Esophagus squamous epithelium (tissue), 5 donors: ENCODE measurements at regions not wholly inside any gene's neighbourhood (a gene's known extent, or its start where the extent isn't known, plus 50 kb on each side); places are given as distances from the start of the nearest gene placed in this dataset.
"Not testable (repeated sequence)": the region's sequence is repeated elsewhere in the genome, so short reads cannot be mapped to it uniquely, and the experiment has no call there.

ENCODE experiments used
- DNase-seq: peaks from one replicate; lab custom pipeline; 2025; lab: John Stamatoyannopoulos, UW
- H3K27ac ChIP-seq, 4 donors: fragments of 200-600 bp; sonication (generic); one replicate each; pipeline ENCODE4 v1.5.1; 2016 to 2019; ENCODE audit warnings: mild to moderate bottlenecking in 1 of 4
- H3K27me3 ChIP-seq, 4 donors: fragments of 200-600 bp; sonication (generic); 1 replicate in 3 of 4; 2 replicates in 1 of 4; pipeline versions ENCODE4 v1.5.1 to v1.6.0; 2017 to 2021; ENCODE audit warnings: antibody characterized with exemption in 1 of 4
- H3K36me3 ChIP-seq, 3 donors: fragments of 200-600 bp; sonication (generic); one replicate each; pipeline ENCODE4 v1.5.1; 2016 to 2019
- H3K4me1 ChIP-seq, 3 donors: fragments of 200-600 bp; sonication (generic); one replicate each; pipeline ENCODE4 v1.5.1; 2017 to 2019
- H3K4me3 ChIP-seq, 4 donors: fragments of 200-600 bp; sonication (generic); 1 replicate in 3 of 4; 2 replicates in 1 of 4; pipeline ENCODE4 v1.5.1; 2016 to 2019; ENCODE audit warnings: mild to moderate bottlenecking in 2 of 4, moderate library complexity in 1 of 4
- H3K9me3 ChIP-seq, 3 donors: fragments of 200-600 bp; sonication (generic); one replicate each; pipeline ENCODE4 v1.5.1; 2016 to 2019
- CTCF ChIP-seq, 6 experiments: fragments of 450-650 bp in 4 of 6; fragments of 200-600 bp in 2 of 6; sonication (generic) in 2 of 6; IDR thresholded peaks; one replicate each; pipeline ENCODE4 v1.5.1; 2016 to 2019; ENCODE audit warnings: antibody characterized with exemption in 6 of 6, mild to moderate bottlenecking in 4 of 6, moderate library complexity in 4 of 6
- POLR2A ChIP-seq, 4 donors: fragments of 450-650 bp; IDR thresholded peaks; one replicate each; pipeline ENCODE4 v1.6.1; 2017; ENCODE audit warnings: antibody characterized with exemption in 4 of 4, mild to moderate bottlenecking in 4 of 4, moderate library complexity in 3 of 4
- WGBS, 2 donors: methylation state at CpG; one replicate each; pipeline ENCODE4 v1.1.5; 2018; 5-methylcytosine and 5-hydroxymethylcytosine counted together
- intact Hi-C: fragments of 100-400 bp; cut with DNase I; formaldehyde crosslinking; loops from one replicate; pipeline ENCODE4 v1.15.0; 2022
- donor health status: DM: yes; HTN: yes; CAD: no.

- peaks cover 0 to 14% (median 6%) of the 10 kb centered on the region in 3 donors for H3K4me1 ChIP-seq
- TF ChIP-seq POLR2A (IDR thresholded peaks at IDR 0.05): no peak
- TF ChIP-seq CTCF (IDR thresholded peaks at IDR 0.05): no peak
- 79 to 84% methylated on average over 6 of the region's 6 CpGs for WGBS, 2 donors
- H3K27me3 ChIP-seq: no peaks in the 10 kb centered on the region
- no peak for DNase-seq
- no peaks in the 10 kb centered on the region for H3K9me3 ChIP-seq
- H3K4me3 ChIP-seq: no peak overlapping the region
- intact Hi-C loops: no loop called here
- no peaks in the 10 kb centered on the region for H3K36me3 ChIP-seq
- no peak overlapping the region for H3K27ac ChIP-seq
These were observed 106.2 kb upstream of the STMND1 start for GRCh38 chr6:16995511-16996250.

- TF ChIP-seq CTCF (IDR thresholded peaks at IDR 0.05): no peak
- no peak for TF ChIP-seq POLR2A (IDR thresholded peaks at IDR 0.05)
- no peak for DNase-seq
- Histone ChIP-seq H3K4me3 (no peak overlapping the region), H3K27ac (no peak overlapping the region), H3K27me3 (no peaks in the 10 kb centered on the region), H3K4me1 (no peaks in the 10 kb centered on the region), H3K9me3 (no peaks in the 10 kb centered on the region), H3K36me3 (no peaks in the 10 kb centered on the region)
- WGBS, 2 donors: 77 to 88% methylated on average over 6 of the region's 6 CpGs
- intact Hi-C loops: no loop called here
These were observed 108.5 kb upstream of the STMND1 start for GRCh38 chr6:16993396-16993795.

GRCh38 chr6:16991981-16992629 is 109.7 kb upstream of the STMND1 start:
- intact Hi-C loops: no loop called here
- 56 to 62% methylated on average over 3 of the region's 3 CpGs for WGBS, 2 donors
- TF ChIP-seq CTCF (IDR thresholded peaks at IDR 0.05) (no peak), POLR2A (IDR thresholded peaks at IDR 0.05) (no peak)

GRCh38 chr6:16989976-16990375 is 111.9 kb upstream of the STMND1 start:
- WGBS, 2 donors: 78 to 86% methylated on average over 3 of the region's 3 CpGs

More at GRCh38 chr6:16991981-16992629, 109.7 kb upstream of the STMND1 start:
- H3K27ac ChIP-seq: no peak overlapping the region
- H3K9me3 ChIP-seq: no peaks in the 10 kb centered on the region
- H3K4me1 ChIP-seq: no peaks in the 10 kb centered on the region
- H3K36me3 ChIP-seq: no peaks in the 10 kb centered on the region
- no peak for DNase-seq
- H3K4me3 ChIP-seq: no peak overlapping the region
- no peaks in the 10 kb centered on the region for H3K27me3 ChIP-seq

GRCh38 chr6:16989382-16989781 is 112.5 kb upstream of the STMND1 start:
- no peak for DNase-seq
- H3K27me3 ChIP-seq: no peaks in the 10 kb centered on the region
- H3K4me3 ChIP-seq: no peak overlapping the region
- no peak overlapping the region for H3K27ac ChIP-seq
- no peaks in the 10 kb centered on the region for H3K9me3 ChIP-seq
- peaks cover 0 to 17% (median 8%) of the 10 kb centered on the region in 3 donors for H3K4me1 ChIP-seq
- no peaks in the 10 kb centered on the region for H3K36me3 ChIP-seq
- TF ChIP-seq CTCF (IDR thresholded peaks at IDR 0.05) (no peak), POLR2A (IDR thresholded peaks at IDR 0.05) (no peak)
- WGBS, 2 donors: 83 to 92% methylated on average over 2 of the region's 2 CpGs
- intact Hi-C loops: no loop called here

More at GRCh38 chr6:16989976-16990375, 111.9 kb upstream of the STMND1 start:
- H3K4me3 ChIP-seq, H3K9me3 ChIP-seq, H3K27ac ChIP-seq, H3K27me3 ChIP-seq, intact Hi-C loops, H3K36me3 ChIP-seq, DNase-seq: not testable (repeated sequence)
- H3K4me1 ChIP-seq: peaks cover 0 to 17% (median 8%) of the 10 kb centered on the region in 3 donors
